ENCODE measurements at regions not wholly inside any gene's neighbourhood (a gene's known extent, or its start where the extent isn't known, plus 50 kb on each side); places are given as distances from the start of the nearest gene placed in this dataset.

GRCh38 chr6:159416891-159417560 is 247.8 kb downstream of the FNDC1 start:
- TF ChIP-seq CTCF (IDR thresholded peaks at IDR 0.05) (no peak), POLR2A (IDR thresholded peaks at IDR 0.05) (no peak)
